ENCODE measurements at regions not wholly inside any gene's neighbourhood (a gene's known extent, or its start where the extent isn't known, plus 50 kb on each side); places are given as distances from the start of the nearest gene placed in this dataset.

DNA sequence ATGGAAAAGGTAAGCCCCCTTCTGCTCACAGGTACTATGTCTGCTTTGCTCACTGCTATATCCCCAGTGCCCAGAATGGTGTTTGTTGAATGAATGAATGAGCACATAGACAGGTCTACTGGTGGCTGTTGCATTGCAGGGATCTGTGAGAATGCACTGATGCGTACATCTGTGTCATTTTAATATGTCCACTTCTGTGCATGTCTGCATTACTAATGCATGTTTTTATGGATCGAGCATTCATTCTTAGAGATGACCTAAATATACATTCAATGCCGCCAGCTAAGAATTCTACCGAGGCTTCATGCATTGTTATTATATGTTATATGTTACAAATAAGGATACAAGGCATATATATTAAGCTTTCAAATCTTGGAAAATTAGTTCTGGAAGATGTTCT, 73.8 kb downstream of the SPRING1 start:
- TF ChIP-seq, protein P1, sequence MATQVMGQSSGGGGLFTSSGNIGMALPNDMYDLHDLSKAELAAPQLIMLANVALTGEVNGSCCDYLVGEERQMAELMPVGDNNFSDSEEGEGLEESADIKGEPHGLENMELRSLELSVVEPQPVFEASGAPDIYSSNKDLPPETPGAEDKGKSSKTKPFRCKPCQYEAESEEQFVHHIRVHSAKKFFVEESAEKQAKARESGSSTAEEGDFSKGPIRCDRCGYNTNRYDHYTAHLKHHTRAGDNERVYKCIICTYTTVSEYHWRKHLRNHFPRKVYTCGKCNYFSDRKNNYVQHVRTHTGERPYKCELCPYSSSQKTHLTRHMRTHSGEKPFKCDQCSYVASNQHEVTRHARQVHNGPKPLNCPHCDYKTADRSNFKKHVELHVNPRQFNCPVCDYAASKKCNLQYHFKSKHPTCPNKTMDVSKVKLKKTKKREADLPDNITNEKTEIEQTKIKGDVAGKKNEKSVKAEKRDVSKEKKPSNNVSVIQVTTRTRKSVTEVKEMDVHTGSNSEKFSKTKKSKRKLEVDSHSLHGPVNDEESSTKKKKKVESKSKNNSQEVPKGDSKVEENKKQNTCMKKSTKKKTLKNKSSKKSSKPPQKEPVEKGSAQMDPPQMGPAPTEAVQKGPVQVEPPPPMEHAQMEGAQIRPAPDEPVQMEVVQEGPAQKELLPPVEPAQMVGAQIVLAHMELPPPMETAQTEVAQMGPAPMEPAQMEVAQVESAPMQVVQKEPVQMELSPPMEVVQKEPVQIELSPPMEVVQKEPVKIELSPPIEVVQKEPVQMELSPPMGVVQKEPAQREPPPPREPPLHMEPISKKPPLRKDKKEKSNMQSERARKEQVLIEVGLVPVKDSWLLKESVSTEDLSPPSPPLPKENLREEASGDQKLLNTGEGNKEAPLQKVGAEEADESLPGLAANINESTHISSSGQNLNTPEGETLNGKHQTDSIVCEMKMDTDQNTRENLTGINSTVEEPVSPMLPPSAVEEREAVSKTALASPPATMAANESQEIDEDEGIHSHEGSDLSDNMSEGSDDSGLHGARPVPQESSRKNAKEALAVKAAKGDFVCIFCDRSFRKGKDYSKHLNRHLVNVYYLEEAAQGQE (IDR thresholded peaks at IDR 0.05; ENCODE audit: low read depth), result no peak
- TF ChIP-seq YY1 (IDR thresholded peaks at IDR 0.05; ENCODE audit: extremely low read depth, insufficient replicate concordance, low read depth, low read length), result no peak
- TF ChIP-seq ZFX (IDR thresholded peaks at IDR 0.05), result no peak
- no peak for TF ChIP-seq ATF3 (IDR thresholded peaks at IDR 0.05)
- TF ChIP-seq, protein P2, sequence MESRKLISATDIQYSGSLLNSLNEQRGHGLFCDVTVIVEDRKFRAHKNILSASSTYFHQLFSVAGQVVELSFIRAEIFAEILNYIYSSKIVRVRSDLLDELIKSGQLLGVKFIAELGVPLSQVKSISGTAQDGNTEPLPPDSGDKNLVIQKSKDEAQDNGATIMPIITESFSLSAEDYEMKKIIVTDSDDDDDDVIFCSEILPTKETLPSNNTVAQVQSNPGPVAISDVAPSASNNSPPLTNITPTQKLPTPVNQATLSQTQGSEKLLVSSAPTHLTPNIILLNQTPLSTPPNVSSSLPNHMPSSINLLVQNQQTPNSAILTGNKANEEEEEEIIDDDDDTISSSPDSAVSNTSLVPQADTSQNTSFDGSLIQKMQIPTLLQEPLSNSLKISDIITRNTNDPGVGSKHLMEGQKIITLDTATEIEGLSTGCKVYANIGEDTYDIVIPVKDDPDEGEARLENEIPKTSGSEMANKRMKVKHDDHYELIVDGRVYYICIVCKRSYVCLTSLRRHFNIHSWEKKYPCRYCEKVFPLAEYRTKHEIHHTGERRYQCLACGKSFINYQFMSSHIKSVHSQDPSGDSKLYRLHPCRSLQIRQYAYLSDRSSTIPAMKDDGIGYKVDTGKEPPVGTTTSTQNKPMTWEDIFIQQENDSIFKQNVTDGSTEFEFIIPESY (IDR thresholded peaks at IDR 0.05; ENCODE audit: extremely low read depth, insufficient replicate concordance, low read length), result no peak
- TF ChIP-seq SP1 (IDR thresholded peaks at IDR 0.05; ENCODE audit: low read depth), result no peak
- TF ChIP-seq EGR1 (IDR thresholded peaks at IDR 0.05; ENCODE audit: low read depth), result no peak
- TF ChIP-seq POLR2AphosphoS5 (IDR thresholded peaks at IDR 0.05; ENCODE audit: low read depth, low read length), result no peak
- no peak for TF ChIP-seq EZH2 (IDR thresholded peaks at IDR 0.05)
- no peak for TF ChIP-seq JUND (IDR thresholded peaks at IDR 0.05)
- TF ChIP-seq SIN3A (IDR thresholded peaks at IDR 0.05; ENCODE audit: low read depth), result no peak
- TF ChIP-seq EZH2phosphoT487 (IDR thresholded peaks at IDR 0.05; ENCODE audit: borderline replicate concordance), result no peak
- TF ChIP-seq CBX3 (IDR thresholded peaks at IDR 0.05; ENCODE audit: low read depth), result no peak
- TF ChIP-seq SRF (IDR thresholded peaks at IDR 0.05; ENCODE audit: low read depth), result no peak
- no peak for TF ChIP-seq ELF1 (IDR thresholded peaks at IDR 0.05; ENCODE audit: borderline replicate concordance, low read depth)
- no peak for TF ChIP-seq CEBPB (IDR thresholded peaks at IDR 0.05; ENCODE audit: low read depth)
- TF ChIP-seq, protein P3, sequence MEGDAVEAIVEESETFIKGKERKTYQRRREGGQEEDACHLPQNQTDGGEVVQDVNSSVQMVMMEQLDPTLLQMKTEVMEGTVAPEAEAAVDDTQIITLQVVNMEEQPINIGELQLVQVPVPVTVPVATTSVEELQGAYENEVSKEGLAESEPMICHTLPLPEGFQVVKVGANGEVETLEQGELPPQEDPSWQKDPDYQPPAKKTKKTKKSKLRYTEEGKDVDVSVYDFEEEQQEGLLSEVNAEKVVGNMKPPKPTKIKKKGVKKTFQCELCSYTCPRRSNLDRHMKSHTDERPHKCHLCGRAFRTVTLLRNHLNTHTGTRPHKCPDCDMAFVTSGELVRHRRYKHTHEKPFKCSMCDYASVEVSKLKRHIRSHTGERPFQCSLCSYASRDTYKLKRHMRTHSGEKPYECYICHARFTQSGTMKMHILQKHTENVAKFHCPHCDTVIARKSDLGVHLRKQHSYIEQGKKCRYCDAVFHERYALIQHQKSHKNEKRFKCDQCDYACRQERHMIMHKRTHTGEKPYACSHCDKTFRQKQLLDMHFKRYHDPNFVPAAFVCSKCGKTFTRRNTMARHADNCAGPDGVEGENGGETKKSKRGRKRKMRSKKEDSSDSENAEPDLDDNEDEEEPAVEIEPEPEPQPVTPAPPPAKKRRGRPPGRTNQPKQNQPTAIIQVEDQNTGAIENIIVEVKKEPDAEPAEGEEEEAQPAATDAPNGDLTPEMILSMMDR (IDR thresholded peaks at IDR 0.05 in 2 of 3, conservative IDR thresholded peaks at IDR 0.05 in 1 of 3; ENCODE audit: borderline replicate concordance in 1 of 3, insufficient read depth in 1 of 3, low read depth in 2 of 3, low read length in 2 of 3), result no peak
- ChIA-PET RAD21 (ENCODE audit: low non-redundant PET in 1 of 2, low total read pairs in 2 of 2, uncharacterized antibody in 2 of 2, unreplicated experiment in 2 of 2) (interaction anchor here in 1 of 2 experiments (0.7 kb wide), 1 partner anchor 39 kb away, joined by 5 read pairs; no protein-coding TSS in a partner anchor), CTCF (interaction anchor here (1.5 kb wide), 1 partner anchor 9 kb away, joined by 4 read pairs; no protein-coding TSS in a partner anchor), POLR2A (no interaction called here)
- Histone ChIP-seq H3K27me3 (ENCODE audit: insufficient read depth, low read length) (no peaks in the 10 kb centered on the region), H3K79me2 (ENCODE audit: insufficient read depth, low read length) (no peaks in the 10 kb centered on the region), H3K27ac (ENCODE audit: low read depth, low read length) (no peak overlapping the region), H4K20me1 (ENCODE audit: insufficient read depth) (no peaks in the 10 kb centered on the region), H3K4me2 (ENCODE audit: low read length) (no peak overlapping the region), H3K9me2 (ENCODE audit: insufficient read depth) (no peaks in the 10 kb centered on the region), H3K4me1 (ENCODE audit: control insufficient read depth in 1 of 2, insufficient read depth in 2 of 2, low read length in 2 of 2) (peaks cover 15 to 18% of the 10 kb centered on the region in 2 experiments), H2AFZ (ENCODE audit: low read depth, low read length, poor library complexity, severe bottlenecking) (no peak overlapping the region), H3K9me3 (ENCODE audit: control insufficient read depth in 1 of 2, insufficient read depth in 1 of 2, low read depth in 1 of 2, low read length in 2 of 2) (no peaks in the 10 kb centered on the region), H3K4me3 (replicated peaks in 1 of 2; ENCODE audit: low read depth in 1 of 2, low read length in 2 of 2) (no peak overlapping the region), H3K9ac (ENCODE audit: low read length) (no peak overlapping the region), H3K36me3 (ENCODE audit: control insufficient read depth in 1 of 2, insufficient read depth in 2 of 2, low read length in 2 of 2) (no peaks in the 10 kb centered on the region)
- ATAC-seq (no peak), DNase-seq (ENCODE audit: low read depth, low spot score) (no peak)
- intact Hi-C loops (cut with micrococcal nuclease), result no loop called here
- BruUV-seq (replicated peaks), result no TSS peak
